HG02759 (cell line): ENCODE measurements at regions not wholly inside any gene's neighbourhood (a gene's known extent, or its start where the extent isn't known, plus 50 kb on each side); places are given as distances from the start of the nearest gene placed in this dataset.
"Not testable (repeated sequence)": the region's sequence is repeated elsewhere in the genome, so short reads cannot be mapped to it uniquely, and the experiment has no call there.

Source experiments
- ATAC-seq: cut with Tn5 transposase; IDR thresholded peaks from one replicate; pipeline ENCODE4 v1.9.1; 2021; ENCODE audit warnings: mild to moderate bottlenecking, moderate library complexity; ENCODE audit not compliant: unreplicated experiment

GRCh38 chrX:128805236-128805635 lies 718.1 kb downstream of the SMARCA1 start:
- no peak for ATAC-seq

- no peak for ATAC-seq
Measured at GRCh38 chrX:128804828-128805227, 718.5 kb downstream of the SMARCA1 start.

GRCh38 chrX:128800138-128800537 lies 723.2 kb downstream of the SMARCA1 start:
- no peak for ATAC-seq

GRCh38 chrX:128783139-128783538 lies 730.9 kb upstream of the ACTRT1 start:
- not testable (repeated sequence) for ATAC-seq

- no peak for ATAC-seq
Measured at GRCh38 chrX:128781506-128781905, 729.3 kb upstream of the ACTRT1 start.

GRCh38 chrX:128780934-128781333 lies 728.7 kb upstream of the ACTRT1 start:
- ATAC-seq, result no peak

- ATAC-seq, result no peak
Measured at GRCh38 chrX:128769495-128769894, 717.3 kb upstream of the ACTRT1 start.

GRCh38 chrX:128759745-128760144 lies 707.5 kb upstream of the ACTRT1 start:
- no peak for ATAC-seq

- no peak for ATAC-seq
Measured at GRCh38 chrX:128759177-128759576, 707.0 kb upstream of the ACTRT1 start.

GRCh38 chrX:128754130-128754529 lies 701.9 kb upstream of the ACTRT1 start:
- no peak for ATAC-seq

GRCh38 chrX:128739539-128739938 lies 687.3 kb upstream of the ACTRT1 start:
- ATAC-seq, result no peak

GRCh38 chrX:128728943-128729342 lies 676.7 kb upstream of the ACTRT1 start:
- ATAC-seq, result no peak

GRCh38 chrX:128717635-128718578 lies 665.7 kb upstream of the ACTRT1 start:
- no peak for ATAC-seq

- ATAC-seq, result no peak
Measured at GRCh38 chrX:128714425-128714824, 662.2 kb upstream of the ACTRT1 start.

- no peak for ATAC-seq
Measured at GRCh38 chrX:128699716-128700285, 647.6 kb upstream of the ACTRT1 start.

GRCh38 chrX:128698573-128699181 lies 646.5 kb upstream of the ACTRT1 start:
- no peak for ATAC-seq

GRCh38 chrX:128691872-128692271 lies 639.7 kb upstream of the ACTRT1 start:
- ATAC-seq, result no peak

- no peak for ATAC-seq
Measured at GRCh38 chrX:128685387-128685786, 633.2 kb upstream of the ACTRT1 start.

GRCh38 chrX:128676651-128677050 lies 624.4 kb upstream of the ACTRT1 start:
- ATAC-seq, result no peak

GRCh38 chrX:128674326-128675086 lies 622.3 kb upstream of the ACTRT1 start:
- not testable (repeated sequence) for ATAC-seq

- no peak for ATAC-seq
Measured at GRCh38 chrX:128664211-128664610, 612.0 kb upstream of the ACTRT1 start.
